Tibial artery (tissue), 4 donors: ENCODE measurements at regions not wholly inside any gene's neighbourhood (a gene's known extent, or its start where the extent isn't known, plus 50 kb on each side); places are given as distances from the start of the nearest gene placed in this dataset.
"Not testable (repeated sequence)": the region's sequence is repeated elsewhere in the genome, so short reads cannot be mapped to it uniquely, and the experiment has no call there.

Source experiments
- DNase-seq, 2 donors: peaks; one replicate each; pipeline ENCODE4 v3.0.0-alpha.2; 2019
- H3K27ac ChIP-seq, 2 donors: fragments of 200-600 bp; sonication (generic) in 1 of 2; 1 replicate in 1 of 2; 2 replicates in 1 of 2; pipeline ENCODE4 v1.5.1; 2018 to 2019; ENCODE audit warnings: mild to moderate bottlenecking in 1 of 2
- H3K27me3 ChIP-seq, 2 donors: fragments of 200-600 bp; sonication (generic) in 1 of 2; one replicate each; pipeline versions ENCODE4 v1.5.1 to v1.6.0; 2016 to 2019
- H3K36me3 ChIP-seq, 3 donors: fragments of 200-600 bp; sonication (generic) in 2 of 3; one replicate each; pipeline ENCODE4 v1.5.1; 2016 to 2019; ENCODE audit warnings: mild to moderate bottlenecking in 2 of 3
- H3K4me1 ChIP-seq, 4 donors: fragments of 200-600 bp; sonication (generic) in 2 of 4; 1 replicate in 3 of 4; 2 replicates in 1 of 4; pipeline ENCODE4 v1.5.1; 2016 to 2019
- H3K4me3 ChIP-seq, 2 donors: fragments of 200-600 bp; sonication (generic) in 1 of 2; 1 replicate in 1 of 2; 2 replicates in 1 of 2; pipeline ENCODE4 v1.5.1; 2018 to 2019; ENCODE audit warnings: mild to moderate bottlenecking in 2 of 2
- H3K9me3 ChIP-seq, 3 donors: fragments of 200-600 bp; sonication (generic) in 1 of 3; one replicate each; pipeline ENCODE4 v1.5.1; 2016 to 2019
- CTCF ChIP-seq, 2 experiments: fragments of 200-600 bp in 1 of 2; fragments of 450-650 bp in 1 of 2; IDR thresholded peaks; one replicate each; pipeline ENCODE4 v1.5.1; 2017 to 2019; ENCODE audit warnings: antibody characterized with exemption in 2 of 2, mild to moderate bottlenecking in 1 of 2, moderate library complexity in 1 of 2
- intact Hi-C: fragments of 100-400 bp; cut with DNase I; formaldehyde crosslinking; loops from one replicate; pipeline ENCODE4 v1.15.0; 2023; ENCODE audit warnings: low total_unique reads

GRCh38 chr16:35602116-35602515, 2142.7 kb downstream of the TP53TG3F start:
- H3K9me3 ChIP-seq, result no peaks in the 10 kb centered on the region
- intact Hi-C loops, result no loop called here
- H3K27me3 ChIP-seq, result no peaks in the 10 kb centered on the region
- H3K4me3 ChIP-seq, result no peak overlapping the region
- TF ChIP-seq CTCF (IDR thresholded peaks at IDR 0.05), result no peak
- no peak for DNase-seq
- H3K36me3 ChIP-seq, result no peaks in the 10 kb centered on the region
- H3K4me1 ChIP-seq, result no peaks in the 10 kb centered on the region
- H3K27ac ChIP-seq, result no peak overlapping the region

GRCh38 chr16:35603371-35603770, 2144.0 kb downstream of the TP53TG3F start:
- intact Hi-C loops, H3K36me3 ChIP-seq, H3K27ac ChIP-seq, H3K4me3 ChIP-seq, H3K27me3 ChIP-seq, H3K9me3 ChIP-seq, DNase-seq, H3K4me1 ChIP-seq: not testable (repeated sequence)

- Histone ChIP-seq H3K36me3 (no peaks in the 10 kb centered on the region), H3K4me1 (no peaks in the 10 kb centered on the region), H3K9me3 (no peaks in the 10 kb centered on the region), H3K27me3 (no peaks in the 10 kb centered on the region), H3K27ac (no peak overlapping the region), H3K4me3 (no peak overlapping the region)
- intact Hi-C loops, result no loop called here
- DNase-seq, result no peak
- no peak for TF ChIP-seq CTCF (IDR thresholded peaks at IDR 0.05)
These were observed 2146.5 kb downstream of the TP53TG3F start for GRCh38 chr16:35605921-35606320.

- H3K27me3 ChIP-seq, H3K36me3 ChIP-seq, H3K27ac ChIP-seq, H3K4me3 ChIP-seq, DNase-seq, H3K4me1 ChIP-seq, intact Hi-C loops: not testable (repeated sequence)
- H3K9me3 ChIP-seq, result peaks cover 0 to 25% (median 21%) of the 10 kb centered on the region in 3 donors
These were observed 2155.5 kb downstream of the TP53TG3F start for GRCh38 chr16:35614883-35615282.

GRCh38 chr16:35619176-35619575, 2159.8 kb downstream of the TP53TG3F start:
- H3K27me3 ChIP-seq, intact Hi-C loops, DNase-seq, H3K27ac ChIP-seq, H3K4me3 ChIP-seq, H3K4me1 ChIP-seq, H3K36me3 ChIP-seq: not testable (repeated sequence)
- H3K9me3 ChIP-seq, result peaks cover 0 to 36% (median 24%) of the 10 kb centered on the region in 3 donors

- DNase-seq, result no peak
- intact Hi-C loops, result no loop called here
- H3K27ac ChIP-seq, result no peak overlapping the region
- H3K4me1 ChIP-seq, result no peaks in the 10 kb centered on the region
- no peaks in the 10 kb centered on the region for H3K27me3 ChIP-seq
- no peak for TF ChIP-seq CTCF (IDR thresholded peaks at IDR 0.05)
- no peak overlapping the region for H3K4me3 ChIP-seq
- peaks cover 0 to 10% (median 9%) of the 10 kb centered on the region in 3 donors for H3K9me3 ChIP-seq
- H3K36me3 ChIP-seq, result no peaks in the 10 kb centered on the region
These were observed 2166.6 kb downstream of the TP53TG3F start for GRCh38 chr16:35626041-35626440.

GRCh38 chr16:35628976-35629375, 2169.6 kb downstream of the TP53TG3F start:
- no peaks in the 10 kb centered on the region for H3K27me3 ChIP-seq
- H3K27ac ChIP-seq, result no peak overlapping the region
- no peaks in the 10 kb centered on the region for H3K36me3 ChIP-seq
- H3K9me3 ChIP-seq, result peaks cover 0 to 10% (median 0%) of the 10 kb centered on the region in 3 donors
- no peak for DNase-seq
- intact Hi-C loops, result no loop called here
- H3K4me1 ChIP-seq, result no peaks in the 10 kb centered on the region
- TF ChIP-seq CTCF (IDR thresholded peaks at IDR 0.05), result no peak
- no peak overlapping the region for H3K4me3 ChIP-seq
